OCI-LY7 (cell line): ENCODE measurements at regions not wholly inside any gene's neighbourhood (a gene's known extent, or its start where the extent isn't known, plus 50 kb on each side); places are given as distances from the start of the nearest gene placed in this dataset.
"Not testable (repeated sequence)": the region's sequence is repeated elsewhere in the genome, so short reads cannot be mapped to it uniquely, and the experiment has no call there.

Experiments used
- BruUV-seq: library from RNA; stranded (reverse); fragments of 400-500 nt; replicated peaks from 2 replicates; lab custom pipeline; 2021; lab: Mats Ljungman, UMichigan
- CTCF ChIA-PET: fragments of 300-600 bp; sonication (Branson Sonifier 250); formaldehyde crosslinking; loops from one replicate; lab custom pipeline; 2022; ENCODE audit warnings: antibody characterized with exemption; ENCODE audit not compliant: unreplicated experiment; lab: Charles Lee
- POLR2A ChIA-PET: fragments of 300-600 bp; sonication (Branson Sonifier 250); formaldehyde crosslinking; loops from one replicate; lab custom pipeline; 2022; ENCODE audit warnings: antibody characterized with exemption; lab: Charles Lee
- DNase-seq: peaks from one replicate; pipeline ENCODE4 v3.0.0-alpha.2; 2015; ENCODE audit warnings: low spot score
- H2AFZ ChIP-seq: fragments of 200-600 bp; sonication (generic), shearing (Covaris generic); 2 replicates; pipeline ENCODE4 v1.6.1; 2014; ENCODE audit warnings: mild to moderate bottlenecking, antibody characterized with exemption, low read length, moderate library complexity
- H3K27ac ChIP-seq: fragments of 200-600 bp; sonication (generic); 2 replicates; pipeline ENCODE4 v1.5.1; 2014; ENCODE audit warnings: mixed run types, low read depth, mild to moderate bottlenecking, moderate library complexity, low read length, inconsistent platforms; ENCODE audit not compliant: poor library complexity, severe bottlenecking
- H3K36me3 ChIP-seq: fragments of 200-600 bp; sonication (generic); 2 replicates; pipeline ENCODE4 v1.6.1; 2014; ENCODE audit warnings: mild to moderate bottlenecking, antibody characterized with exemption, low read length, moderate library complexity, mixed read lengths; ENCODE audit not compliant: insufficient read depth
- H3K4me1 ChIP-seq: fragments of 200-600 bp; sonication (generic); 2 replicates; pipeline ENCODE4 v1.5.1; 2014; ENCODE audit warnings: mild to moderate bottlenecking, low read length; ENCODE audit not compliant: insufficient read depth, poor library complexity, severe bottlenecking
- H3K4me2 ChIP-seq: fragments of 200-600 bp; sonication (generic); 2 replicates; pipeline ENCODE4 v1.6.1; 2014; ENCODE audit warnings: mild to moderate bottlenecking, low read length
- H3K4me3 ChIP-seq: fragments of 200-600 bp; sonication (generic); 2 replicates; pipeline ENCODE4 v1.5.1; 2014; ENCODE audit warnings: mild to moderate bottlenecking, low read depth, low read length; ENCODE audit not compliant: poor library complexity, severe bottlenecking
- H3K79me2 ChIP-seq: fragments of 200-600 bp; sonication (generic); 2 replicates; pipeline ENCODE4 v1.6.1; 2016; ENCODE audit warnings: low read depth, mild to moderate bottlenecking, low read length, moderate library complexity, mixed read lengths; ENCODE audit not compliant: insufficient read depth
- H3K9me2 ChIP-seq: fragments of 200-600 bp; sonication (generic); 2 replicates; pipeline ENCODE4 v1.6.1; 2016; ENCODE audit warnings: mild to moderate bottlenecking, low read length, mixed read lengths; ENCODE audit not compliant: insufficient read depth
- H3K9me3 ChIP-seq: fragments of 200-600 bp; sonication (generic); 2 replicates; pipeline ENCODE4 v1.6.1; 2014; ENCODE audit warnings: mild to moderate bottlenecking, mixed run types, low read length, mixed read lengths
- H4K20me1 ChIP-seq: fragments of 200-600 bp; sonication (generic); 2 replicates; pipeline ENCODE4 v1.6.1; 2014; ENCODE audit warnings: mild to moderate bottlenecking, antibody characterized with exemption, low read length, moderate library complexity, mixed read lengths; ENCODE audit not compliant: insufficient read depth
- EZH2phosphoT487 ChIP-seq: fragments of 200-600 bp; sonication (generic); IDR thresholded peaks from 2 replicates; pipeline ENCODE4 v1.6.1; 2018; ENCODE audit warnings: low read depth, borderline replicate concordance, mild to moderate bottlenecking, mixed run types, antibody characterized with exemption, low read length, moderate library complexity, mixed read lengths
- intact Hi-C: fragments of 100-400 bp; cut with micrococcal nuclease; formaldehyde crosslinking; loops from one replicate; pipeline ENCODE4 v1.10.0; 2022; ENCODE audit not compliant: unreplicated experiment
- TF ChIP-seq, protein P1 (sequence below): fragments of 200-600 bp; sonication (generic); conservative IDR thresholded peaks from 2 replicates; pipeline ENCODE4 v1.5.1; 2014; ENCODE audit warnings: mild to moderate bottlenecking, antibody characterized with exemption, low read length, moderate library complexity, mixed read lengths

DNA sequence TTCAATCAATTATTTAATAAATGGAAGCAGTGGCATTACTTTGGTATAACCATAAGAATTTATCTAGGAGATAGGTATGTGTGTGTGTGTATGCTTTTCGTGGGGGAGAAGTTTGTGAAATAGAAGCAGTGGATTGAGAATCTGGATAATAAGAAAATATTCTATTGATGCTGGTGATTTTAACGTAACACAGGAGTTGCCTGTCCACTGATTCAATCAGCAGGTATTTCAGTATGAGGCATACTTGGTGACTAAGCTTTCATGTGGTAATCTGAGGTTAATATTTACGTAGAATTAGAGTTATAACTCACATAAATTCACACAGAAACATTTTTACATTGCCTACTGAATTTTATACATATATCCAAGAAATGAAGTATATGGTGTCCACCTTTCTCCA, 568.0 kb downstream of the ZWINT start:
- H3K79me2 ChIP-seq = no peaks in the 10 kb centered on the region
- no peak overlapping the region for H3K27ac ChIP-seq
- H3K9me3 ChIP-seq = no peaks in the 10 kb centered on the region
- H3K4me1 ChIP-seq = no peaks in the 10 kb centered on the region
- no peak overlapping the region for H2AFZ ChIP-seq
- no TSS peak for BruUV-seq
- intact Hi-C loops = no loop called here
- no peak overlapping the region for H3K4me3 ChIP-seq
- H3K36me3 ChIP-seq = no peaks in the 10 kb centered on the region
- ChIA-PET CTCF (no interaction called here), POLR2A (no interaction called here)
- no peaks in the 10 kb centered on the region for H3K9me2 ChIP-seq
- DNase-seq = no peak
- TF ChIP-seq, protein P1, sequence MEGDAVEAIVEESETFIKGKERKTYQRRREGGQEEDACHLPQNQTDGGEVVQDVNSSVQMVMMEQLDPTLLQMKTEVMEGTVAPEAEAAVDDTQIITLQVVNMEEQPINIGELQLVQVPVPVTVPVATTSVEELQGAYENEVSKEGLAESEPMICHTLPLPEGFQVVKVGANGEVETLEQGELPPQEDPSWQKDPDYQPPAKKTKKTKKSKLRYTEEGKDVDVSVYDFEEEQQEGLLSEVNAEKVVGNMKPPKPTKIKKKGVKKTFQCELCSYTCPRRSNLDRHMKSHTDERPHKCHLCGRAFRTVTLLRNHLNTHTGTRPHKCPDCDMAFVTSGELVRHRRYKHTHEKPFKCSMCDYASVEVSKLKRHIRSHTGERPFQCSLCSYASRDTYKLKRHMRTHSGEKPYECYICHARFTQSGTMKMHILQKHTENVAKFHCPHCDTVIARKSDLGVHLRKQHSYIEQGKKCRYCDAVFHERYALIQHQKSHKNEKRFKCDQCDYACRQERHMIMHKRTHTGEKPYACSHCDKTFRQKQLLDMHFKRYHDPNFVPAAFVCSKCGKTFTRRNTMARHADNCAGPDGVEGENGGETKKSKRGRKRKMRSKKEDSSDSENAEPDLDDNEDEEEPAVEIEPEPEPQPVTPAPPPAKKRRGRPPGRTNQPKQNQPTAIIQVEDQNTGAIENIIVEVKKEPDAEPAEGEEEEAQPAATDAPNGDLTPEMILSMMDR = no peak
- no peak for TF ChIP-seq EZH2phosphoT487
- no peak overlapping the region for H3K4me2 ChIP-seq
- no peaks in the 10 kb centered on the region for H4K20me1 ChIP-seq

DNA sequence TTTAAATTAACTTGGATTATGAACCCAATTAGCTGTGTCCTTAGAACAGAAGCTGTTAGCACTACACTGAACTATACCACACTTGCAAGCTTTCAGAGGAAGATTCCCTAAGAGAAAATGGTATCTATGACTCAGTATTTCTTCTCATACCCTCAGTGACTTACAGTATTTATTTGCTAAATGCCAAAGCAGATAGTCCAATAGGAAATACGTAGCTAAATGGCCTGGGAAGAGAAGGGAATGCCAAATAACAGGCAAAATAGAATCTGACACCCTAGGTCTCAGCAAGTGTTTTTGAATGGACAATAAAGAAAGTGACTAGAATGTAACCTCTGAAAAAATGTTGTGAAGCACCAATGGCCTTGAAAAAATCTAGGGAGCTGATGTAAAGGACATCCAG, 570.8 kb downstream of the ZWINT start:
- not testable (repeated sequence) for BruUV-seq

DNA sequence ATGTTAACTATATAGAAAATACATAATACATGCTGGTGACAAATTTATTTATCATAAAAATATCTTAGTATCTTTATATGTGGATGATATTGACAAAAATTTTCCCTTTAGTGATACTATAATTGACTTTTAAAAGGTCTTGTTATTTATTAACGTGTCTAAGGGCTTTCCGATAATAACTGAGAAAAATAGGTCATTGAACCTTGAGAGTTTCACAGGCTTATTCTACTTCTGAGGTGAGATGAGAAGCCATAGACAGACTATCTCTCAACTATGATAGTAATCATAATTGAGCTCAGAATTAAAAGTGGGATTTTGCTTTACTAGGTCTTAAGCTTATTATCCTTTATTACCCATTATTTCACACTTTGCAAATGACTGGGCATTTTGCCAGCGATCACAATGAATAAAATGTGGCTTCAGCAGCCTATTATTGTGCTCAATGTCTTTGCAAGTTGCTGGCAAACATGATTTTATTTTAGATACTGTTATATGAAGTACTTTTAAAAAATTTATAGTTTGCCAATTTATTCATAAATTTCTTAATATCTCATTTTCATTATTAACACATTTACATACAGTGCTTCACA, 574.5 kb downstream of the ZWINT start:
- no peaks in the 10 kb centered on the region for H3K9me3 ChIP-seq
- H3K4me3 ChIP-seq = no peak overlapping the region
- no peaks in the 10 kb centered on the region for H3K4me1 ChIP-seq
- no peak overlapping the region for H3K27ac ChIP-seq
- no peaks in the 10 kb centered on the region for H3K36me3 ChIP-seq
- H3K4me2 ChIP-seq = no peak overlapping the region
- H3K9me2 ChIP-seq = no peaks in the 10 kb centered on the region
- no peak for DNase-seq
- H4K20me1 ChIP-seq = no peaks in the 10 kb centered on the region
- BruUV-seq = no TSS peak
- CTCF ChIA-PET = no interaction called here
- no peak overlapping the region for H2AFZ ChIP-seq
- TF ChIP-seq, protein P1 = no peak
- TF ChIP-seq EZH2phosphoT487 = no peak
- intact Hi-C loops = no loop called here
- no peaks in the 10 kb centered on the region for H3K79me2 ChIP-seq
- POLR2A ChIA-PET = interaction anchor here (0.5 to 1.0 kb wide), 2 partner anchors 11 to 256 kb away, joined by 3 to 4 read pairs; no protein-coding TSS in a partner anchor

More for the DNA sequence above, 570.8 kb downstream of the ZWINT start:
- H3K9me2 ChIP-seq, H3K27ac ChIP-seq, H3K4me3 ChIP-seq, H2AFZ ChIP-seq, H3K79me2 ChIP-seq, CTCF ChIA-PET, H3K9me3 ChIP-seq, DNase-seq, H4K20me1 ChIP-seq, H3K4me1 ChIP-seq, intact Hi-C loops, H3K36me3 ChIP-seq, H3K4me2 ChIP-seq: not testable (repeated sequence)
- POLR2A ChIA-PET = interaction anchor here (0.6 kb wide), 1 partner anchor 536 kb away, joined by 3 read pairs; no protein-coding TSS in a partner anchor
